Panc1 (cell line): ENCODE measurements at regions not wholly inside any gene's neighbourhood (a gene's known extent, or its start where the extent isn't known, plus 50 kb on each side); places are given as distances from the start of the nearest gene placed in this dataset.

Experiments used
- ATAC-seq: fragments of 200-7000 bp; cut with Tn5 transposase; 2 replicates; pipeline ENCODE4 v1.9.1; 2020; ENCODE audit warnings: mild to moderate bottlenecking, moderate library complexity
- BruUV-seq: library from RNA; stranded (reverse); fragments of 400-500 nt; replicated peaks from 2 replicates; lab custom pipeline; 2021; lab: Mats Ljungman, UMichigan
- CTCF ChIA-PET: fragments of 300-600 bp; sonication (Branson Sonifier 250); formaldehyde crosslinking; loops from one replicate; lab custom pipeline; 2022; ENCODE audit warnings: antibody characterized with exemption; lab: Charles Lee
- POLR2A ChIA-PET: fragments of 300-600 bp; sonication (Branson Sonifier 250); formaldehyde crosslinking; loops from one replicate; lab custom pipeline; 2022; ENCODE audit warnings: antibody characterized with exemption; lab: Charles Lee
- DNase-seq: peaks from one replicate; pipeline ENCODE4 v3.0.0-alpha.2; 2010; ENCODE audit warnings: low read depth, low spot score
- H3K27ac ChIP-seq: 2 replicates; pipeline ENCODE4 v1.5.1; 2011; ENCODE audit warnings: mild to moderate bottlenecking, low read length, inconsistent platforms
- H3K27me3 ChIP-seq: fragments of 200-500 bp; sonication (Bioruptor generic); 2 replicates; pipeline ENCODE4 v1.6.0; 2014; ENCODE audit warnings: low read length, inconsistent platforms; ENCODE audit not compliant: control insufficient read depth, insufficient read depth
- H3K36me3 ChIP-seq: fragments of 200-500 bp; sonication (Bioruptor generic); 2 replicates; pipeline ENCODE4 v1.5.1; 2014; ENCODE audit warnings: inconsistent platforms, mild to moderate bottlenecking, low read length, moderate library complexity; ENCODE audit not compliant: control insufficient read depth, insufficient read depth
- H3K4me1 ChIP-seq: 2 replicates; pipeline ENCODE4 v1.5.1; 2011; ENCODE audit warnings: inconsistent platforms, mild to moderate bottlenecking, low read length, moderate library complexity; ENCODE audit not compliant: control insufficient read depth, insufficient read depth
- H3K4me3 ChIP-seq, 2 experiments: 2 replicates each; pipeline ENCODE4 v1.5.1; 2011 to 2012; ENCODE audit warnings: low read depth in 2 of 2, low read length in 2 of 2, mild to moderate bottlenecking in 2 of 2, inconsistent platforms in 1 of 2, moderate library complexity in 1 of 2
- H3K9me3 ChIP-seq: fragments of 200-500 bp; sonication (Bioruptor generic); 2 replicates; pipeline ENCODE4 v1.5.1; 2014; ENCODE audit warnings: low read depth, mild to moderate bottlenecking, inconsistent platforms, low read length, moderate library complexity; ENCODE audit not compliant: control insufficient read depth, insufficient read depth
- CTCF ChIP-seq: fragments of 450-650 bp; IDR thresholded peaks from 2 replicates; pipeline ENCODE4 v1.5.1; 2017; ENCODE audit warnings: mild to moderate bottlenecking
- POLR2AphosphoS5 ChIP-seq: IDR thresholded peaks from 2 replicates; pipeline ENCODE4 v1.6.1; 2012; ENCODE audit warnings: mild to moderate bottlenecking, low read depth, low read length, moderate library complexity
- REST ChIP-seq, 2 experiments: IDR thresholded peaks; 2 replicates each; pipeline ENCODE4 v1.6.1; 2011 to 2012; ENCODE audit warnings: low read depth in 2 of 2, control low read depth in 1 of 2, low read length in 1 of 2, mild to moderate bottlenecking in 1 of 2, moderate library complexity in 1 of 2; ENCODE audit not compliant: insufficient read depth in 1 of 2
- SIN3A ChIP-seq: IDR thresholded peaks from 2 replicates; pipeline ENCODE4 v1.6.1; 2012; ENCODE audit warnings: low read depth, mild to moderate bottlenecking, low read length, moderate library complexity, borderline replicate concordance; ENCODE audit not compliant: insufficient read depth
- TCF7L2 ChIP-seq: IDR thresholded peaks from 2 replicates; pipeline ENCODE4 v1.6.1; 2011; ENCODE audit warnings: mild to moderate bottlenecking, low read depth, low read length, inconsistent platforms
- in situ Hi-C: cut with HindIII; loops from 2 replicates; pipeline ENCODE4 v1.10.0; 2016; ENCODE audit warnings: low sequenced_read_pairs, low pct_unique_long_range_greater_than_20kb
- intact Hi-C: fragments of 100-400 bp; cut with micrococcal nuclease; formaldehyde crosslinking; loops from one replicate; pipeline ENCODE4 v1.10.0; 2022; ENCODE audit not compliant: unreplicated experiment

- no TSS peak for BruUV-seq
- H3K36me3 ChIP-seq = no peaks in the 10 kb centered on the region
- POLR2A ChIA-PET = no interaction called here
- intact Hi-C loops = no loop called here
- CTCF ChIA-PET = no interaction called here
- no peak overlapping the region for H3K4me3 ChIP-seq
- TF ChIP-seq POLR2AphosphoS5 = no peak
- TF ChIP-seq CTCF = no peak
- no peak for TF ChIP-seq TCF7L2
- TF ChIP-seq REST (IDR thresholded peaks at IDR 0.05; ENCODE audit: insufficient read depth in 1 of 2, low read depth in 2 of 2, low read length in 1 of 2) = no peak
- no peak for TF ChIP-seq SIN3A
- no peaks in the 10 kb centered on the region for H3K27me3 ChIP-seq
- DNase-seq (no peak), ATAC-seq (no peak)
- in situ Hi-C loops = no loop called here
- H3K9me3 ChIP-seq = no peaks in the 10 kb centered on the region; the same call in 1 of the 2 replicates
- no peaks in the 10 kb centered on the region for H3K4me1 ChIP-seq
- no peak overlapping the region for H3K27ac ChIP-seq
Observed at GRCh38 chr6:66238851-66239250, 531.8 kb upstream of the EYS start.

GRCh38 chr6:66232890-66233289 is 525.9 kb upstream of the EYS start:
- POLR2A ChIA-PET = no interaction called here
- no peaks in the 10 kb centered on the region for H3K9me3 ChIP-seq
- TF ChIP-seq CTCF = no peak
- CTCF ChIA-PET = no interaction called here
- H3K4me3 ChIP-seq = no peak overlapping the region
- DNase-seq (no peak), ATAC-seq (no peak)
- BruUV-seq = no TSS peak
- no peaks in the 10 kb centered on the region for H3K4me1 ChIP-seq
- H3K27me3 ChIP-seq = no peaks in the 10 kb centered on the region
- intact Hi-C loops = no loop called here
- H3K36me3 ChIP-seq = no peaks in the 10 kb centered on the region
- in situ Hi-C loops = no loop called here
- no peak overlapping the region for H3K27ac ChIP-seq

GRCh38 chr6:66230591-66230990 is 523.6 kb upstream of the EYS start:
- no TSS peak for BruUV-seq
- DNase-seq (no peak), ATAC-seq (no peak)
- ChIA-PET POLR2A (no interaction called here), CTCF (no interaction called here)
- Histone ChIP-seq H3K36me3 (no peaks in the 10 kb centered on the region), H3K4me1 (no peaks in the 10 kb centered on the region), H3K9me3 (no peaks in the 10 kb centered on the region), H3K27ac (no peak overlapping the region), H3K27me3 (no peaks in the 10 kb centered on the region), H3K4me3 (no peak overlapping the region)
- no peak for TF ChIP-seq REST (IDR thresholded peaks at IDR 0.05; ENCODE audit: insufficient read depth in 1 of 2, low read depth in 2 of 2, low read length in 1 of 2)
- no peak for TF ChIP-seq POLR2AphosphoS5
- TF ChIP-seq SIN3A = no peak
- no peak for TF ChIP-seq TCF7L2
- no peak for TF ChIP-seq CTCF
- in situ Hi-C loops (no loop called here), intact Hi-C loops (no loop called here)
